LNCAP (cell line): ENCODE measurements at regions not wholly inside any gene's neighbourhood (a gene's known extent, or its start where the extent isn't known, plus 50 kb on each side); places are given as distances from the start of the nearest gene placed in this dataset.

Experiments
- CTCF ChIP-seq: fragments of 450-650 bp; IDR thresholded peaks from 2 replicates; pipeline ENCODE4 v1.5.1; 2017; ENCODE audit warnings: mild to moderate bottlenecking

- TF ChIP-seq CTCF, result no peak
Observed at GRCh38 chr5:125834438-125835115, 588.6 kb upstream of the GRAMD2B start.

GRCh38 chr5:125835293-125836172 is 587.7 kb upstream of the GRAMD2B start:
- TF ChIP-seq CTCF, result peak; percentile 51

GRCh38 chr5:125836256-125836655 is 587.0 kb upstream of the GRAMD2B start:
- TF ChIP-seq CTCF, result no peak

- TF ChIP-seq CTCF, result no peak
Observed at GRCh38 chr5:125837866-125838265, 585.3 kb upstream of the GRAMD2B start.

- TF ChIP-seq CTCF, result no peak
Observed at GRCh38 chr5:125847561-125847960, 575.6 kb upstream of the GRAMD2B start.

GRCh38 chr5:125848751-125849150 is 574.5 kb upstream of the GRAMD2B start:
- no peak for TF ChIP-seq CTCF

GRCh38 chr5:125856949-125857348 is 566.3 kb upstream of the GRAMD2B start:
- TF ChIP-seq CTCF, result no peak
